ENCODE measurements at regions not wholly inside any gene's neighbourhood (a gene's known extent, or its start where the extent isn't known, plus 50 kb on each side); places are given as distances from the start of the nearest gene placed in this dataset.

GRCh38 chr6:110041126-110041525 lies 63.0 kb downstream of the GPR6 start:
- Histone ChIP-seq H3K36me3 (ENCODE audit: low read depth) (no peaks in the 10 kb centered on the region), H4K20me1 (ENCODE audit: insufficient read depth) (no peaks in the 10 kb centered on the region), H3K4me2 (no peak overlapping the region), H3K27me3 (ENCODE audit: insufficient read depth, low read depth) (no peaks in the 10 kb centered on the region), H3K9me3 (ENCODE audit: insufficient read depth, low read depth) (no peaks in the 10 kb centered on the region), H2AFZ (no peak overlapping the region), H3F3A (ENCODE audit: insufficient read depth, low read depth) (no peaks in the 10 kb centered on the region), H3K9me2 (ENCODE audit: insufficient read depth) (no peaks in the 10 kb centered on the region), H3K79me2 (ENCODE audit: low read depth) (no peaks in the 10 kb centered on the region), H3K4me1 (replicated peaks; ENCODE audit: insufficient read depth) (peaks cover 12% of the 10 kb centered on the region), H3K4me3 (no peak overlapping the region), H3K27ac (no peak overlapping the region)
- BruUV-seq (replicated peaks): no TSS peak
- TF ChIP-seq, protein P1, sequence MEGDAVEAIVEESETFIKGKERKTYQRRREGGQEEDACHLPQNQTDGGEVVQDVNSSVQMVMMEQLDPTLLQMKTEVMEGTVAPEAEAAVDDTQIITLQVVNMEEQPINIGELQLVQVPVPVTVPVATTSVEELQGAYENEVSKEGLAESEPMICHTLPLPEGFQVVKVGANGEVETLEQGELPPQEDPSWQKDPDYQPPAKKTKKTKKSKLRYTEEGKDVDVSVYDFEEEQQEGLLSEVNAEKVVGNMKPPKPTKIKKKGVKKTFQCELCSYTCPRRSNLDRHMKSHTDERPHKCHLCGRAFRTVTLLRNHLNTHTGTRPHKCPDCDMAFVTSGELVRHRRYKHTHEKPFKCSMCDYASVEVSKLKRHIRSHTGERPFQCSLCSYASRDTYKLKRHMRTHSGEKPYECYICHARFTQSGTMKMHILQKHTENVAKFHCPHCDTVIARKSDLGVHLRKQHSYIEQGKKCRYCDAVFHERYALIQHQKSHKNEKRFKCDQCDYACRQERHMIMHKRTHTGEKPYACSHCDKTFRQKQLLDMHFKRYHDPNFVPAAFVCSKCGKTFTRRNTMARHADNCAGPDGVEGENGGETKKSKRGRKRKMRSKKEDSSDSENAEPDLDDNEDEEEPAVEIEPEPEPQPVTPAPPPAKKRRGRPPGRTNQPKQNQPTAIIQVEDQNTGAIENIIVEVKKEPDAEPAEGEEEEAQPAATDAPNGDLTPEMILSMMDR (conservative IDR thresholded peaks at IDR 0.05): no peak
- ChIA-PET POLR2A (ENCODE audit: unreplicated experiment) (no interaction called here), CTCF (interaction anchor here (2.6 kb wide), 1 partner anchor 340 kb away, joined by 13 read pairs; no protein-coding TSS in a partner anchor)
- DNase-seq: no peak
- intact Hi-C loops (cut with micrococcal nuclease; ENCODE audit: unreplicated experiment): no loop called here

DNA sequence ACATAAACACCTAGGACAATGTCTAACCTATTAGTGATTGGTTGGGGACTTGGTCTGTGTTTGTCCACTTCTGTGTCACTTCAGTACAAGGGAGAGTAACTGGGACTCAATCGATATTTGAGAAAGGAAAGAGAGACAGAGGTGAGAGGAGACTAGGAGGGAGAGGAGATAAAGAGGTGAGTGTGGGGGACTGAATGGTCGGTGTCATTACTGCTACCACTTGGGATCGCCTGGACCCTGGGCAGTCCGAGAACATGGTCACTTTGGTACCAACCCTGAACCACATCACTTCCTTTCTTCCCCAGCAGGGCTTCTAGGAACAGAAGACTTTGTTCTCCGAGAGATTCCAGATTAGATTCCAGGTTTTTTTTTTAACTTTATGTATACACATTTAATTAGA lies 63.7 kb downstream of the GPR6 start:
- BruUV-seq (replicated peaks): no TSS peak
- intact Hi-C loops (cut with micrococcal nuclease; ENCODE audit: unreplicated experiment): no loop called here
- TF ChIP-seq, protein P1 (conservative IDR thresholded peaks at IDR 0.05): no peak
- no peak for TF ChIP-seq EZH2 (IDR thresholded peaks at IDR 0.05; ENCODE audit: low read depth)
- no peaks in the 10 kb centered on the region for H3K79me2 ChIP-seq (ENCODE audit: low read depth)
- H4K20me1 ChIP-seq (ENCODE audit: insufficient read depth): no peaks in the 10 kb centered on the region
- no peaks in the 10 kb centered on the region for H3K9me3 ChIP-seq (ENCODE audit: insufficient read depth, low read depth)
- DNase-seq: no peak
- no peaks in the 10 kb centered on the region for H3K36me3 ChIP-seq (ENCODE audit: low read depth)
- no peak overlapping the region for H3K4me2 ChIP-seq
- H3K4me1 ChIP-seq (replicated peaks; ENCODE audit: insufficient read depth): peaks cover 12% of the 10 kb centered on the region
- H3K27me3 ChIP-seq (ENCODE audit: insufficient read depth, low read depth): no peaks in the 10 kb centered on the region
- H3F3A ChIP-seq (ENCODE audit: insufficient read depth, low read depth): no peaks in the 10 kb centered on the region
- CTCF ChIA-PET: no interaction called here
- no peaks in the 10 kb centered on the region for H3K9me2 ChIP-seq (ENCODE audit: insufficient read depth)
- no peak overlapping the region for H3K4me3 ChIP-seq
- no peak overlapping the region for H3K27ac ChIP-seq
- POLR2A ChIA-PET (ENCODE audit: unreplicated experiment): no interaction called here
- no peak overlapping the region for H2AFZ ChIP-seq

GRCh38 chr6:110042670-110043296 lies 64.7 kb downstream of the GPR6 start:
- Histone ChIP-seq H4K20me1 (ENCODE audit: insufficient read depth) (no peaks in the 10 kb centered on the region), H3K9me3 (ENCODE audit: insufficient read depth, low read depth) (no peaks in the 10 kb centered on the region), H3F3A (ENCODE audit: insufficient read depth, low read depth) (no peaks in the 10 kb centered on the region), H3K9me2 (ENCODE audit: insufficient read depth) (no peaks in the 10 kb centered on the region), H3K79me2 (ENCODE audit: low read depth) (no peaks in the 10 kb centered on the region), H3K4me3 (no peak overlapping the region), H3K27ac (no peak overlapping the region), H3K4me1 (replicated peaks; ENCODE audit: insufficient read depth) (peaks cover 12% of the 10 kb centered on the region), H3K27me3 (ENCODE audit: insufficient read depth, low read depth) (no peaks in the 10 kb centered on the region), H2AFZ (no peak overlapping the region), H3K36me3 (ENCODE audit: low read depth) (no peaks in the 10 kb centered on the region), H3K4me2 (no peak overlapping the region)
- intact Hi-C loops (cut with micrococcal nuclease; ENCODE audit: unreplicated experiment): no loop called here
- POLR2A ChIA-PET (ENCODE audit: unreplicated experiment): no interaction called here
- CTCF ChIA-PET: interaction anchor here (0.6 kb wide), 1 partner anchor 447 kb away, joined by 3 read pairs; no protein-coding TSS in a partner anchor
- TF ChIP-seq EZH2 (IDR thresholded peaks at IDR 0.05; ENCODE audit: low read depth): no peak
- TF ChIP-seq, protein P1 (conservative IDR thresholded peaks at IDR 0.05): no peak
- BruUV-seq (replicated peaks): no TSS peak
- DNase-seq: no peak
